GM18520 (cell line): ENCODE measurements at regions not wholly inside any gene's neighbourhood (a gene's known extent, or its start where the extent isn't known, plus 50 kb on each side); places are given as distances from the start of the nearest gene placed in this dataset.
"Not testable (repeated sequence)": the region's sequence is repeated elsewhere in the genome, so short reads cannot be mapped to it uniquely, and the experiment has no call there.

Experiments
- ATAC-seq: cut with Tn5 transposase; IDR thresholded peaks from one replicate; pipeline ENCODE4 v1.9.1; 2021; ENCODE audit not compliant: unreplicated experiment

DNA sequence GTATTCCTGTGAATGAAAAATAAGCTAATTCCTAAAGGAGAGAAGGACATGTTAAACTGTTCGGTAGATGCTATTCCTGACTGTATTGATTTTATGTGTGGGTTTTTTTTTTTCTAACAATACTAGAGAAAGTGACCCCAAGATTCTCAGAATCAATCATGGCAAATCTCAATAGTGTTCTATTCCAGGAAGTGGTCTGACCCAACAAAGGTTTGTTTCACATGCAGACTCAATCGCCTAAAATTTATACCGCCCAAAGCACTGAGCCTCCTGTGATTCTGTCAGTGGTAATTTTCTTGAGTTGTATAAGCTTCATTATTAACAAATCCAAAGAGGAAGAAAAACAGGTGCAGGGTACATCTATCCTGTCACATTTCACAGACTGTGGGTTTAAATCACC, 293.7 kb downstream of the SUCLA2 start:
- ATAC-seq = no peak

DNA sequence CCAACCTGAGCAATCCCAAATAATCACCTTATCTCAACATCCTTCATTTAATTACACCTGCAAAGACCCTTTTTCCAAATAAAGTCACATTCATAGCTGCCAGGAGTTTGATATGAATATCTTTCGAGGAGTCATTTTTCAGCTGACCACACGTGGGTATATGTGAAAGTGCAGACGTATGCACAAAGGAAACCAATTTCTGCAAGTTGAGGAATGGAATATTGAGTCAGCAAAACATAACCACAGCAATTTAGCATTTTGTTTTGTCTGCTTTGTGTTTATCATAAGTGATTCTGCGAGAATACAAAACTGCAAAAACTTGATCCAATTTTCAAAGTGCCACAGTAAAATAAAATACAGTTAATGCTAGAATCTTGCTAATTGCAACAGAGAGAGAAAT, 295.9 kb downstream of the SUCLA2 start:
- no peak for ATAC-seq

DNA sequence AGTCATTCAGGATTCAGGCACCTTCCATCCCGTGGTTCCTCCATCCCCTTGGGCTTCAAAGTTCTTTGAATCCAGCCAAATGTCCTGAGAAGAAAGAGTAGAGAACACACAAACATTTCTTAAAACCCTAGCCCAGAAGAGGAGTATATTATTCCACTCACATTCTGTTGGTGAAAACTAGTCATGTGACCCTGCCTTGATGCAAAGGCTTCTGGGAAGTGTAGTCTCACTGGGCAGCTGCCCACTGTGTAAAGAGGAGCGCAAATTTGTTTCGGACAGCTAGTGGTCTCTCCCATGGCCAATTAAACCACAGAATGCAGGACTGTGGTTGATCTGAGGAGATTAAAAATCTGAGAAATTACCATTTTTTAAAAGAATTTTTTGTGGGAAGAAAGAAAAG, 304.4 kb downstream of the SUCLA2 start:
- no peak for ATAC-seq

DNA sequence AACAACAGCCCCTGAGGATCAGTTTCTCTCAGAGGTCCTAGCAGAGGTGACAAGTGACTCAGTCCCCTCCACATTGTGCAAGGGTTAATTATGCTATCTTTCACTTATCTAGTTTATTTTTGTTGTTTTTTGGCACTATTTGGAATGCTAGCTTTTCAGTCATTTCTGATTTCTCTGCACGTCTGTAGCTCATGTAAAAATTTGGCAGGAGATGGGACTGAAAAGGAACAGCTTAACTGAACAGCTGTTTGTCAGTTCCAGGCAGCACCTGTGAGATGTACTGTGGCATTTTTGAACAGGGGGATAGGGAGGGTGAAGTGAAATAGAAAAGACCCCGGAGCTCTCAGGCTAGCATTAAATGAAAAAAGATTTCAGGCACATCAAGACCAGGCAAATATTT, 313.5 kb downstream of the SUCLA2 start:
- no peak for ATAC-seq

DNA sequence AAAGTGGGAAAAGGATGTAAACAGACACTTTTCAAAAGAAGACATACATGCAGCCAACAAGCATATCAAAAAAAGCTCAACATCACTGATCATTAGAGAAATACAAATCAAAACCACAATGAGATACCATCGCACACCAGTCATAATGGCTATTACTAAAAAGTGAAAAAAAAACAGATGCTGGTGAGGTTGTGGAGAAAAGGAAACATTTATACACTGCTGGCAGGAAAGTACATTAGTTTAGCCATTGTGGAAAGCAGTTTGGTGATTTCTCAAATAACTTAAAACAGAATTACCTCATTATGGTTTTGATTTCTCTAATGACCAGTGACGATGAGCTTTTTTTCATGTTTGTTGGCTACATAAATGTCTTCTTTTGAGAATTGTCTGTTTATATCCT, 315.9 kb downstream of the SUCLA2 start:
- ATAC-seq = not testable (repeated sequence)

DNA sequence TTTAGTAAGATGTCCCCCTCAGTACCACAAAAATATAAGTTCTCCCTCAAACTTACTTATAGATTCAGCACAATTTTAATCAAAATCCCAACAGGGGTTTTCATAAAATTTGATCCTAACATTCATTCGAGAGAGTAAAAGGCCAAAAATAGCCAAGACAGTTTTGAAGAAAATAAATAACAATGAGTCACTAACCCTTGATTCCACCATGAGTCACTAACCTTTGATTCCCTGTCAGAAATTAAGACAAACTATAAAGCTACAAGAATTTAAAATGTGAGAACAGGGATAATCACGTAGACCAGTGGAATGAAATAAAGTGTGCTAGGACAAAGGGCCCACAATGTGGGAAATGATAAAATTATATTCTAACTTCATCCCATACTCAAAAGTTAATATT, 320.3 kb downstream of the SUCLA2 start:
- no peak for ATAC-seq

DNA sequence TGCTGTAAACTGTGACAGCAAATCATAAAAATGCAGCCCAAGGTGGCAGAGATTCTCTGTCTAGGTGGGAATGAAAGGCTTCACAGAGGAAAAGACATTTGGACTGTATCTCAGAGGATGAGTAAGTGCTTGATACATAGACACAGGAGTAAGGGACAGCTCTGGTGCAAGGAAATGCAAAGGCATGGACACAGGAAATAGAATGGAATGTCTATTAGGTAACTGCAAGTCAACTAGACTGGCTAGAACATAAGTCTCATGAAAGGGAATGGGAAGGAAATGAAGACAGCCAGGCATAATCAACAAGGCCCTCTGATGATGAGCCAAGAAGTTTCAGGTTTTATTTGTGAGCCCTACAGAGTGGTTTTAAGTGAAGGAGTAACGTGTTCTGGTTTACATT, 321.7 kb downstream of the SUCLA2 start:
- ATAC-seq = no peak

DNA sequence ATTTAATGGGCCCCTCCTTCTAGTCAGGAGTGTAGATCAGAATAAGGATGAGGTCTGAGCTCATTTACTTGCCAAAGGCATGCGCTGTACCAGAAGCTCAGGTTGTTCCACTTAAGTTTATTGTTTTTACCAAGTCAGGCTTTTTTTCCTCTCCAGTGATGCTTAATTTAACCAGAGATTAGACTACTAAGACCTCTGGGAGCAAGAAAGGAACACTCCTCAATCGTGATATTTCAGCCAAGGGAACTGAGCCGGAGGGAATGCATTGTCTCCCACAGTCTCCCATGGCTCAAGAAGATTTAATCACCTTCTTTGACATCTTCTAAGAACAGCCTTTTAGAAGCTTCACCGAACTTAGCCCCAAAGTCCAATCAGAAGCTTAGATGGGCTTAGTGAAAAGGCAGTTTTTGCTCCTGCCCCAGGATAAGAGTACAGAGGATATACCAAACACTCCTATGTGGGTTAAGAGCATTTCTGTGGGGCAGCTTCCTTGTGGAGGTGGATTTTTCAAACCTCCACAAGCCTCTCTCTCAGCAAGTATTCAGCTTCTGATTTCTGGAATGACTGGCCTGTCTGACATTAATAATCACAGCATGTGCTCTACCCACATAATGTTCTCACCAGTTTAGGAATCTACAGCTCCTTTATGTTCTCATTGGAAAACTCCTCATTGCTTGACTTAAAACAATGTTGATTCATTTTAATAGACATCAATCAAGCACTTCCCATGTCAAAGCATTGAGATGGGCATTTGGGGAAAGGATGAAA, 322.7 kb downstream of the SUCLA2 start:
- ATAC-seq = no peak

DNA sequence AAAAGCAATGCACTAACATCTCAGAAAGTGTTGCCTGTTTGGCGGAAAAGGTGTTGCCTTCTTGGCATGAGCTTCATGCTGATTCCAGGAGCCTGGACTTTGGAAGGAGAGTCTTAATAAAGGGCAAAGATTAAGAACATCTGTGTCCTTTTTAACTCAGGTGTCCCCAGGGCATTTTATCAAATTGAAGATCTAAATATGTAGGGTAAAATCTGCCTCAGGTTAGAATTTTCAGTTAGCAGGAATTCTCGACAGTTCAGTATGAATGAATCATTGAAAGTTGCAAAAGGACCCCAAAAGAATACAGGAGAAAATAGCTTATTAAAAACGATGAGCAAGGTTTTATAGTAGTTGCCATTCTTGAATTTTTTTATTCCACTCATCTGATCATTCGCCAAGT, 325.2 kb downstream of the SUCLA2 start:
- ATAC-seq = no peak

DNA sequence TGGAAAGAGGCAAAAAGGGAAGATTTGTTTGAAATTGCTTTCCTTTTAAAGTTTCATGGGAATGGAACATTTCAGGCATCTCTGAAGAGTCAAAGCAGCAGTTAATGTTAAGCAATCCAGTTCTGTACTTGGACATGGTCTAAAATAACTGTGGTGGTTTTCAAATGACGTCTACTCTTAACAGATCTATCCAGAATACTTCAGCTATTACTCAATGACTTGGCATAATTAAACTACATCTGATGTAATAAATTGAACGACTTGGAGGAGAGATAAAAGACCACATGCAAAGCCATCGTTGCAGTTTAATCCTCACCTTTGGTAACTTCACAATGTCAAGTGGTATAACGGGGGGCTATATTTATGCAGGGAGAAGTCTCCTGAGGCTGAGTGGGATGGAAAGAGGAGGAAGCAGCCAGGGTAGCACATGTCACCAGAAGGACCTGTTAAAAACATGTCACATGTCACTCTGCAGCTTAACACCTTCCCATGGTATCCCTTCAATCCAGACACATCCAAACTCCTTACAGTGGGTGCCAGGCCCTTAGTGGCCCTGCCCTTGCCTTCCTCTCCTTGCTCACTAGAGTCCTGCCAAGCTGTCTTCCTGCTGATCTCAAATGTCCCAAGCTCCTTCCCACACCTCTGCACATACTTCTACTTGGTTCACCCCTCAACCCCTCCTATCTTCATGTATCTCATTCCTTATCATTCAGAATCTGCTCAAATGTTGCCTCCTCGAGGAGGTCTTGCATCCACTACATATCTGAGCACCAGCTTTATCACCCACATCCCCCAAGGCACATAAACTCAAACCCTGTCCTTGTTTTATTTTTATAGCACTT, 327.8 kb downstream of the SUCLA2 start:
- ATAC-seq = no peak

DNA sequence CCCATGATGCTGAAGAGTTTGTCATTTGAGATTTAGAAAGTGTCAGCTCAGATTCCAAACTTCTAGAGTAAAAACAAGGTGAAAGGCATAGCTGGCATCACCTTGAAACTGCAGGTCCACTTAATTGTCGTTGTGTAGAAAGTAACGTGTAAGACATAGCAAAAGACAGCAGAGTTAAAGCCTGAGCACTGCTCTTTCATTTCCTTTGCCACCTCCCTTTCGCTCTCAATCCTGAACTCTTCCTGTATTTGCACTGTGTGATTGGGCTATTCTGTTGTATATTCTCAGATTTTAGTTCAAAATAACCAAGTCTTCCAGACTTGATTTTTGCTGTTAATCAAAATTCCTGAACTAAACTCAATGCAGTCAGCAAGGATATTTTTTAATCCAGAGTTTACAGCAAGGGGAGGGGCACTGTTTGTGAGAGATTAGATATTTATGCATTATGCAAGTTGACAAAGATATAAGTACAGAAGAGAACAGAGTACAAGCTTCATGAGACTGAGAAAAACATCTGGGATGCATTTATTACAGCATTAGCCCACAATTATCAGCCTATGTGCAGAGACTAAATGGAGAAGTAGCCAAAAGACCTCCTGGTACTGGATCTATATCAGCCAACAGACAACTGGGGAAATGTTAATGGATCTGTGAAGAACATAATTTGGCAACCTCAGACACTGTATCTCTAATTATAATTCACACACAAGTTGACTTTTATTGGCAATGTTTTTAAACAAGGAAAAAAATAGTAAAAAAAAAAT, 328.6 kb downstream of the SUCLA2 start:
- no peak for ATAC-seq

DNA sequence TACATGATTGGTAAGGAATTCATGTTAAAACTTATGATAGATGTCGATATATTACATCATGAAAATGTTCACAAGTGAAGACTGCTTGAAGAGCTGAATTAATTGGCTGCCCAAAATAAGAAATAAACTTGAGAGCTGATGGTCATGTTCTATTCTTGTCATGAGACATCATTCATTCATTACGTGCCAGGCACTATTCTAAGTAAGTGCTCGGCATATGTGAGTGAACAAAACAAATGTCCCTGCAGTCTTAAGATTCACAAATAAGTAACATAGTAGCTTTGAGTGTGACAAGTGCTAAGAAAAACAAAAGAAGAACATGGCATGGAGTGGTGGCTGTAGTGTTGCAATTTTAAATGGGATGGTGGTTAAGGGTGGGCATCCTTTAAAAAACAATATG, 329.3 kb downstream of the SUCLA2 start:
- ATAC-seq = no peak

DNA sequence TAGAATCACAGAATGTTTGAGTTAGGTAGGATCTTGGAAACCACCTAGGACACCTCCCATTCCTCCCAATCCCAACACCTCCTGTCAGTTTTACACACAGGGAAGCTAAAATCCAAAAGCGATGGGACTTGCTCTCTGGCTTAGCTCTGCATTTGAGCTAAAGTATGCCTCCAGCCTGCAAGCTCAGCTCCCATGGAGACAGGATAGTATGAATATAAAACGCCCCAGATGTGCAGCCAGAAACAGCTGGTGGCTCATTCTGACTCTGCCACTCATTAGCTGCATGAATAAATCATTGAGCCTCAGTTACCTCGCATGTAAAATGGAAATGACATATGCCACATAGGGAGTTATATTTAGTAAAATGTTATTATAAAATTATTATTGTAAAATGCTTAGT, 336.0 kb downstream of the SUCLA2 start:
- ATAC-seq = no peak

DNA sequence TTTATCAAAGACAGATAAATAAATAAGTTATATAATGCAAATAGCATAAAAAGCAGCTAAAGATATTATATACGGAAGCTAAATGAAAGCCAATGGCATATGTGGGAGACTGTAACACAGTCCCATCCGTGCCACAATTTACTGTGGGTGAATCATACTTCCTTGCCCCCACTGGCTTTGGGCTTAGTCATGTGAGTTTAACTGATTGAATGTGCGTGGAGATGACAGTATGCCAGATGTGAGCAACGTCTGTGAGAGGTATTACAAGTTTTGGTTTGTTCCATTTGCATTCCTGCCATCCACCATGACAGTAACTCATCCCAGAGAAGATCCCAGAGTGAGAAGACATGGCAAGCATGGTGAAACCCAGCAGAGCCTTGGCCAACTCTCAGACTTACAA, 340.0 kb downstream of the SUCLA2 start:
- no peak for ATAC-seq

DNA sequence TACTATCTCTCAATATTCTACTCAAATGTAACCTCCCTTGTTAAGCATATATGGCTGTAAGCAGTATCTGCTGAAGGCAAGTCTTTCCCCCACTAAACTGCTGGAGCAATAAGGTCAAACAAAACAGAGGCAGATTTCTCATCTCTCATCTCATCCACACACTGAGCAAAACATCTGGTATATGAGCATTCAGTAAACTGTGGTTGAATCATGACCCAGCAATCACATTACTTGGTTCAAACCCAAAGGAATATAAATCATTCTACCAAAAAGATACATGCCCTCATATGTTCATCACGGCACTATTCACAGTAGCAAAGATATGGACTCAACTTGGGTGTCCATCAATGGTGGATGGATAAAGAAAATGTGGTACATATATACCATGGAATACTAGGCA, 344.4 kb downstream of the SUCLA2 start:
- ATAC-seq = no peak

DNA sequence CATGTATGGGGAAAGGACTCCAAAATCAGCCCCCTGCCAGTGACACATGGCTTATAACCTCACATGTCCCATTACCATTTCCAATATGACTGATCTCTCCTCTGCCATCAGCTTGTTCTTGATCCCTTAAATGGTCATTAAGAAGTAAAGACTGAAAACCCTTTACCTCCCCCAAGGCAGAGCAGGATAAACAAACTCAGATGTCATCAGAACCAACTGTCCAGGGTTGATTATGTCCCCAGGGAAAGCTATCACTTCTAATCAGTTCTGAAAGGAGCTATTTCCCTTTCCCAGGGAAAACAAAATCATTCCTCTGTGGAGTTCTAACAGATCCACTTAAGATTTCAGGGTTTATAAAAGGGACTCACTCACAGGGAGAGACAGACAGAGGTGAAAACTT, 350.9 kb downstream of the SUCLA2 start:
- no peak for ATAC-seq

DNA sequence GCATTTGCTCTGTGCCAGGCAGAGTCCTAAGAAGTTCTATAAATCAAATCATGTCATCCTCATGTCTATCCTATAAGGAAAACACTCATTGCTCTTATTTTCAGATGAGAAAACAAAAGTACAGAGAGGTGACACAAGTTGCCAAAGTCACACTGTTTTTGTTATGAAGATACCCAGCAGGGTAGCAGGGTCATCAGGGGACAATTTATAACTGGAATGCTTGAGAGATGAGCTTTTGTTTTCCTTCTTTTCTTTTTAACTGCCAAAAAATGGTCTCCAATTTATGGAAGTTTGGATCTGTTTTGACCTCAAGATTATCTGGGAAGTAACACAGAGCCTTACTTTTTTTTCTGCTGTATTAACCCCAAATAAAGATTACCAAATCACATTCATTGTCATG, 354.1 kb downstream of the SUCLA2 start:
- ATAC-seq = no peak

DNA sequence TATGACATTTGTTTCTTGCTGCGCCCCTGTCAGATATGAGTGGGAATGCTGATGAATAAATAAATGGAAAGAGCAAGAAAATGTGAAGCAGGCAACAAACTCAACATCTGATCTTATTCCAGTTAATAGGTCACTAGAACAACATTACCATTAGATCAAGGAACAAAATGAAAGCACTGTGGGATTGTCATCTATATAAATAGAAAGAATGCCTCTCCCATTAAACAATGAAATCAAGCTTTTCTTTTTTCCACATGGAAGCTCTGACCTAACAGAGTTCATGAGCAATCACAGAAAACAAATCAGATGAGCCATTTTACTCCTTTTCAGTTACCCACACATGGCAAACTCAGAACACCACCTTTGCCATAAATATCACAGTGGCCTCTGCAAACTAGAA, 354.8 kb downstream of the SUCLA2 start:
- ATAC-seq = no peak

DNA sequence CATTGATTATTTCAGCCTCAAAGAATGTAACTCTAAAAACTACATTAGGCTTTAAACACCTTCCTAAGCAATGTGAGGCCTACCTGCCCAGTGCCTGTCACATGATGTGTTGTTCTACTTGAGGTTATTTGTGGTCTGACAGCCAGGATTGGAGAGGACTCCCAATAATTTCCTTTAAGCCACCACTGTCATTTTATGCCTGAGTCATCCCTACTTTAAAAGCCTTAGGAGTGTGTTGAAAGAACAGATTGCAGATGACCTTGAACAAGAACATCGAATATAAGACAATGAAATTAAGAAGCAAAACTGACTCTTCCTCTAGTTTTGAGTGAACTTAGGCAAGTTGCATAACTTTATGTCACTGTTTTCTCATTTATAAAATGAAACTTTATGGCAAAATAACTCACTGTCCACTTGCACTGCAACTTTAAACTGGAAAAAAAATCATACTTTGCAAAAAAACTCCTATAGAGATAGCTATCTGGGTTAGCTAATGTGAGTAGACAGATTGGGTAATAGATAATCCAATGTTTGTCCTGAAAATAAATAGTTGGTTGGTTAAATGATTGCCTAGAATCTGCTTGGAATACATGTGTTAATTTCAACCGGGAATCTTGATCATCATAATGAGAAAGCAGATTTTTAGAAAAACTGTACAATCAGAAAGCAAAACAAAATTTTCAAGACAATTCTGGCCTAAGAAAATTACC, 361.2 kb downstream of the SUCLA2 start:
- ATAC-seq = no peak

DNA sequence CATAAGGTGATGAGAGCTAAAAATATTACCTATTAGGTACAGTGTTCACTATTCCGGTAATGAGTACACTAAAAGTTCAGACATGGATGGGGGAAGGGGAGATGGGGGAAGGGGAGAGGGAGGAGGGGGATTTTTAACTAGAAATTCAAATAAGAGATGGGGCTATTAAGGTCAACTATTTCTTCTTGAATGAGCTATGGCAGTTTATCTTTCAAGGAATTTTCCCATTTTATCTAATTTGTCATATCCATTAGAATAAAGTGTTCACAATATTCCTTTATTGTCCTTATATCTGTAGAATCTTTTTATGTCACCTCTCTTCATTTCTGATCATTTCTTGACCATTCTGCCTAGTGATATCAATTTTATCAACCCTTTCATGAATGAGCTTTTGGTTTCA, 362.4 kb downstream of the SUCLA2 start:
- ATAC-seq = no peak

DNA sequence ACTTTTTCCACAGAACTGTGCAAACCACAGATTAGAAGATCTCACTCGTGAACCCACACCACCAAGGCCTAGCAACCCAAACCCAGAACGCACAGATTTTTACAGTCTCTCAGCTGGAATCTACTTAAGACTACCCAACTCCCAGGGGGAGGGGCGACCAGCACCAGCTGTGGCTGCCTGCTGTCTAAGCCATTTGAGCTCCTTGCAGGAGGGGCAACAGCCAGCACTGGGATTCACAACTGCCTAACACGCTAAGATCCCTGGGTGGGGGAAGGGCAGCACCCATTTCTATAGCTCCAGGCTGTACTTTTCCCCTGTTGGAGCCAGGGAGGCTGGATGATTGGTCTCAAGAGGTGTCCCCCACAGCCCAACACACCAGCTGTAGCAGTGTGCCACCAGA, 368.8 kb downstream of the SUCLA2 start:
- ATAC-seq = no peak
